GM23338 (cell line): ENCODE measurements at regions not wholly inside any gene's neighbourhood (a gene's known extent, or its start where the extent isn't known, plus 50 kb on each side); places are given as distances from the start of the nearest gene placed in this dataset.

Experiments
- ATAC-seq: fragments of 200-7000 bp; cut with Tn5 transposase; 3 replicates; pipeline ENCODE4 v1.9.1; 2020
- DNase-seq: peaks from one replicate; pipeline ENCODE4 v3.0.0-alpha.2; 2015; ENCODE audit warnings: low spot score
- H2AFZ ChIP-seq: fragments of 200-600 bp; sonication (generic); 2 replicates; pipeline ENCODE4 v1.8.0; 2016; ENCODE audit warnings: antibody characterized with exemption, mild to moderate bottlenecking, moderate library complexity
- H3F3A ChIP-seq: fragments of 200-600 bp; sonication (generic); replicated peaks from 2 replicates; pipeline ENCODE4 v1.8.0; 2017; ENCODE audit warnings: antibody characterized with exemption, mixed run types, low read depth
- H3K27ac ChIP-seq: fragments of 200-600 bp; sonication (generic); 2 replicates; pipeline ENCODE4 v1.6.1; 2016; ENCODE audit warnings: low read depth
- H3K27me3 ChIP-seq: fragments of 200-600 bp; sonication (generic); 2 replicates; pipeline ENCODE4 v1.8.0; 2016; ENCODE audit warnings: mild to moderate bottlenecking, mixed run types, moderate library complexity; ENCODE audit not compliant: insufficient read depth
- H3K36me3 ChIP-seq: fragments of 200-600 bp; sonication (generic); 2 replicates; pipeline ENCODE4 v1.8.0; 2016; ENCODE audit warnings: mild to moderate bottlenecking; ENCODE audit not compliant: insufficient read depth
- H3K4me1 ChIP-seq: fragments of 200-600 bp; sonication (generic); 2 replicates; pipeline ENCODE4 v1.8.0; 2016; ENCODE audit warnings: mild to moderate bottlenecking, moderate library complexity; ENCODE audit not compliant: insufficient read depth
- H3K4me2 ChIP-seq: fragments of 200-600 bp; sonication (generic); 2 replicates; pipeline ENCODE4 v1.7.1; 2017; ENCODE audit warnings: mixed run types
- H3K4me3 ChIP-seq: fragments of 200-600 bp; sonication (generic); 2 replicates; pipeline ENCODE4 v1.6.1; 2016; ENCODE audit warnings: mixed run types
- H3K79me2 ChIP-seq: fragments of 200-600 bp; sonication (generic); replicated peaks from 2 replicates; pipeline ENCODE4 v1.8.0; 2017; ENCODE audit warnings: mild to moderate bottlenecking; ENCODE audit not compliant: insufficient read depth
- H3K9me2 ChIP-seq: fragments of 200-600 bp; sonication (generic); 2 replicates; pipeline ENCODE4 v1.8.0; 2017; ENCODE audit not compliant: insufficient read depth
- H4K20me1 ChIP-seq: fragments of 200-600 bp; sonication (generic); replicated peaks from 2 replicates; pipeline ENCODE4 v1.8.0; 2017; ENCODE audit warnings: mild to moderate bottlenecking; ENCODE audit not compliant: insufficient read depth
- H3K27ac Mint-ChIP-seq: 2 replicates; pipeline ENCODE4 v1.8.0; 2020; ENCODE audit warnings: inconsistent platforms, mild to moderate bottlenecking, moderate library complexity, mixed read lengths
- H3K27me3 Mint-ChIP-seq: 3 replicates; pipeline ENCODE4 v1.8.0; 2022; ENCODE audit warnings: low read depth, mild to moderate bottlenecking, moderate library complexity, mixed read lengths, inconsistent platforms; ENCODE audit not compliant: insufficient read depth, poor library complexity
- H3K36me3 Mint-ChIP-seq: 3 replicates; pipeline ENCODE4 v1.8.0; 2021; ENCODE audit warnings: low read depth, mild to moderate bottlenecking, inconsistent platforms, moderate library complexity, mixed read lengths
- H3K4me1 Mint-ChIP-seq: 3 replicates; pipeline ENCODE4 v1.8.0; 2020; ENCODE audit warnings: mild to moderate bottlenecking, inconsistent platforms, mixed read lengths
- H3K4me3 Mint-ChIP-seq: 3 replicates; pipeline ENCODE4 v1.8.0; 2021; ENCODE audit warnings: moderate library complexity, mild to moderate bottlenecking, inconsistent platforms, mixed read lengths
- H3K9me3 Mint-ChIP-seq: 3 replicates; pipeline ENCODE4 v1.8.0; 2020; ENCODE audit warnings: moderate library complexity, mild to moderate bottlenecking, inconsistent platforms, mixed read lengths
- CREB1 ChIP-seq: fragments of 250-450 bp; sonication (Bioruptor Pico); IDR thresholded peaks from 2 replicates; pipeline ENCODE4 v1.5.0; 2020; ENCODE audit warnings: low read depth, mild to moderate bottlenecking, moderate library complexity
- EZH2 ChIP-seq: fragments of 200-600 bp; sonication (generic); IDR thresholded peaks from one replicate; pipeline ENCODE4 v1.8.0; 2017; ENCODE audit warnings: antibody characterized with exemption, mild to moderate bottlenecking, low read depth; ENCODE audit not compliant: unreplicated experiment
- EZH2phosphoT487 ChIP-seq: fragments of 200-600 bp; sonication (generic); IDR thresholded peaks from one replicate; pipeline ENCODE4 v1.8.1; 2018; ENCODE audit warnings: antibody characterized with exemption; ENCODE audit not compliant: unreplicated experiment
- JUNB ChIP-seq: IDR thresholded peaks from one replicate; pipeline ENCODE4 v1.6.1; 2016; ENCODE audit warnings: antibody characterized with exemption; ENCODE audit not compliant: unreplicated experiment
- NANOG ChIP-seq: IDR thresholded peaks from 2 replicates; pipeline ENCODE4 v1.6.1; 2016; ENCODE audit warnings: antibody characterized with exemption, borderline replicate concordance
- POLR2AphosphoS5 ChIP-seq: IDR thresholded peaks from 2 replicates; pipeline ENCODE4 v1.6.1; 2016; ENCODE audit warnings: antibody characterized with exemption, low read depth
- STAT1 ChIP-seq: IDR thresholded peaks from one replicate; pipeline ENCODE4 v1.6.1; 2016; ENCODE audit warnings: antibody characterized with exemption; ENCODE audit not compliant: unreplicated experiment
- ZNF114 ChIP-seq: fragments of 250-450 bp; sonication (Bioruptor Pico); IDR thresholded peaks from 2 replicates; pipeline ENCODE4 v1.5.0; 2020; ENCODE audit warnings: mild to moderate bottlenecking, moderate library complexity
- ZNF331 ChIP-seq: fragments of 250-450 bp; sonication (Bioruptor Pico); IDR thresholded peaks from 2 replicates; pipeline ENCODE4 v1.5.0; 2020; ENCODE audit warnings: low read depth, mild to moderate bottlenecking, moderate library complexity
- TF ChIP-seq, protein P1 (sequence below): fragments of 250-450 bp; sonication (Bioruptor Pico); IDR thresholded peaks from 2 replicates; pipeline ENCODE4 v1.5.0; 2020; ENCODE audit warnings: mild to moderate bottlenecking, moderate library complexity
- TF ChIP-seq, protein P2 (sequence below): IDR thresholded peaks from 2 replicates; pipeline ENCODE4 v1.6.1; 2016; ENCODE audit warnings: antibody characterized with exemption
- TF ChIP-seq, protein P3 (sequence below), 2 experiments: fragments of 200-600 bp in 1 of 2; sonication (generic) in 1 of 2; conservative IDR thresholded peaks; 2 replicates each; pipeline versions ENCODE4 v1.5.1 to v1.6.1; 2016 to 2017; ENCODE audit warnings: antibody characterized with exemption in 2 of 2, low read depth in 2 of 2, mild to moderate bottlenecking in 2 of 2, moderate library complexity in 1 of 2
- TF ChIP-seq, protein P4 (sequence below): IDR thresholded peaks from one replicate; pipeline ENCODE4 v1.6.1; 2018; ENCODE audit warnings: antibody characterized with exemption; ENCODE audit not compliant: unreplicated experiment

DNA sequence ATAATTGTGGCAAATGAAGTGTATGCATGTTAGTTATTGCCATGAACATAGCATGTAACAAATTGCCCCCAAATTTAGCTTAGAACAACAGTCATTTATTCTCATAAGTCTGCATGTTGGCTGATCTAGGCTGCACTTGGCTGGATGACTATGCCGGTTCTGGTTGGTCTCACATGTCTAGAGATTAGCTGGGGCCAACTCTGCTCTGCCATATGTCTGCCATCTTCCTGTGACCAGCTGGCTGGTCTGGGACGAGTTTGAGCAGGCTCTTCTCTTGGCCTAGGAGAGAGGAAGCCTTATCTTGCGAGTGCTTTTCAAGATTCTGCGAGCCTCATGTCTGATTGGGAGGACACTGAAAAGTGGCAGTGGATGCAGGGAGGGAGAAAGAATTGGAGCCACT is 198.3 kb upstream of the FAM78B start:
- no peak overlapping the region for H3K4me2 ChIP-seq
- H3K79me2 ChIP-seq, result no peaks in the 10 kb centered on the region
- no peaks in the 10 kb centered on the region for H3K4me1 ChIP-seq
- H4K20me1 ChIP-seq, result no peaks in the 10 kb centered on the region
- no peak overlapping the region for H2AFZ ChIP-seq
- no peak for DNase-seq
- H3K4me3 ChIP-seq, result no peak overlapping the region
- H3K9me3 Mint-ChIP-seq, result peaks cover 11% of the 10 kb centered on the region
- H3K27ac Mint-ChIP-seq, result no peak overlapping the region
- H3K27me3 Mint-ChIP-seq, result no peaks in the 10 kb centered on the region
- H3K36me3 Mint-ChIP-seq, result peaks cover 2% of the 10 kb centered on the region; the same call in 2 of the 3 replicates
- H3K4me3 Mint-ChIP-seq, result no peak overlapping the region
- H3K27ac ChIP-seq, result no peak overlapping the region
- no peak for TF ChIP-seq JUNB
- TF ChIP-seq, protein P1, sequence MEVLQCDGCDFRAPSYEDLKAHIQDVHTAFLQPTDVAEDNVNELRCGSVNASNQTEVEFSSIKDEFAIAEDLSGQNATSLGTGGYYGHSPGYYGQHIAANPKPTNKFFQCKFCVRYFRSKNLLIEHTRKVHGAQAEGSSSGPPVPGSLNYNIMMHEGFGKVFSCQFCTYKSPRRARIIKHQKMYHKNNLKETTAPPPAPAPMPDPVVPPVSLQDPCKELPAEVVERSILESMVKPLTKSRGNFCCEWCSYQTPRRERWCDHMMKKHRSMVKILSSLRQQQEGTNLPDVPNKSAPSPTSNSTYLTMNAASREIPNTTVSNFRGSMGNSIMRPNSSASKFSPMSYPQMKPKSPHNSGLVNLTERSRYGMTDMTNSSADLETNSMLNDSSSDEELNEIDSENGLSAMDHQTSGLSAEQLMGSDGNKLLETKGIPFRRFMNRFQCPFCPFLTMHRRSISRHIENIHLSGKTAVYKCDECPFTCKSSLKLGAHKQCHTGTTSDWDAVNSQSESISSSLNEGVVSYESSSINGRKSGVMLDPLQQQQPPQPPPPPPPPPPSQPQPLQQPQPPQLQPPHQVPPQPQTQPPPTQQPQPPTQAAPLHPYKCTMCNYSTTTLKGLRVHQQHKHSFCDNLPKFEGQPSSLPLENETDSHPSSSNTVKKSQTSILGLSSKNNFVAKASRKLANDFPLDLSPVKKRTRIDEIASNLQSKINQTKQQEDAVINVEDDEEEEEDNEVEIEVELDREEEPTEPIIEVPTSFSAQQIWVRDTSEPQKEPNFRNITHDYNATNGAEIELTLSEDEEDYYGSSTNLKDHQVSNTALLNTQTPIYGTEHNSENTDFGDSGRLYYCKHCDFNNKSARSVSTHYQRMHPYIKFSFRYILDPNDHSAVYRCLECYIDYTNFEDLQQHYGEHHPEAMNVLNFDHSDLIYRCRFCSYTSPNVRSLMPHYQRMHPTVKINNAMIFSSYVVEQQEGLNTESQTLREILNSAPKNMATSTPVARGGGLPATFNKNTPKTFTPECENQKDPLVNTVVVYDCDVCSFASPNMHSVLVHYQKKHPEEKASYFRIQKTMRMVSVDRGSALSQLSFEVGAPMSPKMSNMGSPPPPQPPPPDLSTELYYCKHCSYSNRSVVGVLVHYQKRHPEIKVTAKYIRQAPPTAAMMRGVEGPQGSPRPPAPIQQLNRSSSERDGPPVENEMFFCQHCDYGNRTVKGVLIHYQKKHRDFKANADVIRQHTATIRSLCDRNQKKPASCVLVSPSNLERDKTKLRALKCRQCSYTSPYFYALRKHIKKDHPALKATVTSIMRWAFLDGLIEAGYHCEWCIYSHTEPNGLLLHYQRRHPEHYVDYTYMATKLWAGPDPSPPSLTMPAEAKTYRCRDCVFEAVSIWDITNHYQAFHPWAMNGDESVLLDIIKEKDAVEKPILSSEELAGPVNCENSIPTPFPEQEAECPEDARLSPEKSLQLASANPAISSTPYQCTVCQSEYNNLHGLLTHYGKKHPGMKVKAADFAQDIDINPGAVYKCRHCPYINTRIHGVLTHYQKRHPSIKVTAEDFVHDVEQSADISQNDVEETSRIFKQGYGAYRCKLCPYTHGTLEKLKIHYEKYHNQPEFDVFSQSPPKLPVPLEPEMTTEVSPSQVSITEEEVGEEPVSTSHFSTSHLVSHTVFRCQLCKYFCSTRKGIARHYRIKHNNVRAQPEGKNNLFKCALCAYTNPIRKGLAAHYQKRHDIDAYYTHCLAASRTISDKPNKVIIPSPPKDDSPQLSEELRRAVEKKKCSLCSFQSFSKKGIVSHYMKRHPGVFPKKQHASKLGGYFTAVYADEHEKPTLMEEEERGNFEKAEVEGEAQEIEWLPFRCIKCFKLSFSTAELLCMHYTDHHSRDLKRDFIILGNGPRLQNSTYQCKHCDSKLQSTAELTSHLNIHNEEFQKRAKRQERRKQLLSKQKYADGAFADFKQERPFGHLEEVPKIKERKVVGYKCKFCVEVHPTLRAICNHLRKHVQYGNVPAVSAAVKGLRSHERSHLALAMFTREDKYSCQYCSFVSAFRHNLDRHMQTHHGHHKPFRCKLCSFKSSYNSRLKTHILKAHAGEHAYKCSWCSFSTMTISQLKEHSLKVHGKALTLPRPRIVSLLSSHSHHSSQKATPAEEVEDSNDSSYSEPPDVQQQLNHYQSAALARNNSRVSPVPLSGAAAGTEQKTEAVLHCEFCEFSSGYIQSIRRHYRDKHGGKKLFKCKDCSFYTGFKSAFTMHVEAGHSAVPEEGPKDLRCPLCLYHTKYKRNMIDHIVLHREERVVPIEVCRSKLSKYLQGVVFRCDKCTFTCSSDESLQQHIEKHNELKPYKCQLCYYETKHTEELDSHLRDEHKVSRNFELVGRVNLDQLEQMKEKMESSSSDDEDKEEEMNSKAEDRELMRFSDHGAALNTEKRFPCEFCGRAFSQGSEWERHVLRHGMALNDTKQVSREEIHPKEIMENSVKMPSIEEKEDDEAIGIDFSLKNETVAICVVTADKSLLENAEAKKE, result no peak
- TF ChIP-seq, protein P2, sequence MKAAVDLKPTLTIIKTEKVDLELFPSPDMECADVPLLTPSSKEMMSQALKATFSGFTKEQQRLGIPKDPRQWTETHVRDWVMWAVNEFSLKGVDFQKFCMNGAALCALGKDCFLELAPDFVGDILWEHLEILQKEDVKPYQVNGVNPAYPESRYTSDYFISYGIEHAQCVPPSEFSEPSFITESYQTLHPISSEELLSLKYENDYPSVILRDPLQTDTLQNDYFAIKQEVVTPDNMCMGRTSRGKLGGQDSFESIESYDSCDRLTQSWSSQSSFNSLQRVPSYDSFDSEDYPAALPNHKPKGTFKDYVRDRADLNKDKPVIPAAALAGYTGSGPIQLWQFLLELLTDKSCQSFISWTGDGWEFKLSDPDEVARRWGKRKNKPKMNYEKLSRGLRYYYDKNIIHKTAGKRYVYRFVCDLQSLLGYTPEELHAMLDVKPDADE, result no peak
- TF ChIP-seq EZH2phosphoT487, result no peak
- TF ChIP-seq, protein P3, sequence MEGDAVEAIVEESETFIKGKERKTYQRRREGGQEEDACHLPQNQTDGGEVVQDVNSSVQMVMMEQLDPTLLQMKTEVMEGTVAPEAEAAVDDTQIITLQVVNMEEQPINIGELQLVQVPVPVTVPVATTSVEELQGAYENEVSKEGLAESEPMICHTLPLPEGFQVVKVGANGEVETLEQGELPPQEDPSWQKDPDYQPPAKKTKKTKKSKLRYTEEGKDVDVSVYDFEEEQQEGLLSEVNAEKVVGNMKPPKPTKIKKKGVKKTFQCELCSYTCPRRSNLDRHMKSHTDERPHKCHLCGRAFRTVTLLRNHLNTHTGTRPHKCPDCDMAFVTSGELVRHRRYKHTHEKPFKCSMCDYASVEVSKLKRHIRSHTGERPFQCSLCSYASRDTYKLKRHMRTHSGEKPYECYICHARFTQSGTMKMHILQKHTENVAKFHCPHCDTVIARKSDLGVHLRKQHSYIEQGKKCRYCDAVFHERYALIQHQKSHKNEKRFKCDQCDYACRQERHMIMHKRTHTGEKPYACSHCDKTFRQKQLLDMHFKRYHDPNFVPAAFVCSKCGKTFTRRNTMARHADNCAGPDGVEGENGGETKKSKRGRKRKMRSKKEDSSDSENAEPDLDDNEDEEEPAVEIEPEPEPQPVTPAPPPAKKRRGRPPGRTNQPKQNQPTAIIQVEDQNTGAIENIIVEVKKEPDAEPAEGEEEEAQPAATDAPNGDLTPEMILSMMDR (conservative IDR thresholded peaks at IDR 0.05; ENCODE audit: low read depth in 2 of 2), result no peak
- no peak for TF ChIP-seq CREB1
- no peak for TF ChIP-seq NANOG
- TF ChIP-seq ZNF114 (CRISPR knock-in tag), result no peak
- TF ChIP-seq EZH2, result no peak
- no peak for TF ChIP-seq STAT1
- TF ChIP-seq, protein P4, sequence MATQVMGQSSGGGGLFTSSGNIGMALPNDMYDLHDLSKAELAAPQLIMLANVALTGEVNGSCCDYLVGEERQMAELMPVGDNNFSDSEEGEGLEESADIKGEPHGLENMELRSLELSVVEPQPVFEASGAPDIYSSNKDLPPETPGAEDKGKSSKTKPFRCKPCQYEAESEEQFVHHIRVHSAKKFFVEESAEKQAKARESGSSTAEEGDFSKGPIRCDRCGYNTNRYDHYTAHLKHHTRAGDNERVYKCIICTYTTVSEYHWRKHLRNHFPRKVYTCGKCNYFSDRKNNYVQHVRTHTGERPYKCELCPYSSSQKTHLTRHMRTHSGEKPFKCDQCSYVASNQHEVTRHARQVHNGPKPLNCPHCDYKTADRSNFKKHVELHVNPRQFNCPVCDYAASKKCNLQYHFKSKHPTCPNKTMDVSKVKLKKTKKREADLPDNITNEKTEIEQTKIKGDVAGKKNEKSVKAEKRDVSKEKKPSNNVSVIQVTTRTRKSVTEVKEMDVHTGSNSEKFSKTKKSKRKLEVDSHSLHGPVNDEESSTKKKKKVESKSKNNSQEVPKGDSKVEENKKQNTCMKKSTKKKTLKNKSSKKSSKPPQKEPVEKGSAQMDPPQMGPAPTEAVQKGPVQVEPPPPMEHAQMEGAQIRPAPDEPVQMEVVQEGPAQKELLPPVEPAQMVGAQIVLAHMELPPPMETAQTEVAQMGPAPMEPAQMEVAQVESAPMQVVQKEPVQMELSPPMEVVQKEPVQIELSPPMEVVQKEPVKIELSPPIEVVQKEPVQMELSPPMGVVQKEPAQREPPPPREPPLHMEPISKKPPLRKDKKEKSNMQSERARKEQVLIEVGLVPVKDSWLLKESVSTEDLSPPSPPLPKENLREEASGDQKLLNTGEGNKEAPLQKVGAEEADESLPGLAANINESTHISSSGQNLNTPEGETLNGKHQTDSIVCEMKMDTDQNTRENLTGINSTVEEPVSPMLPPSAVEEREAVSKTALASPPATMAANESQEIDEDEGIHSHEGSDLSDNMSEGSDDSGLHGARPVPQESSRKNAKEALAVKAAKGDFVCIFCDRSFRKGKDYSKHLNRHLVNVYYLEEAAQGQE, result no peak
- TF ChIP-seq POLR2AphosphoS5, result no peak
- no peak for TF ChIP-seq ZNF331 (CRISPR knock-in tag)
- H3K4me1 Mint-ChIP-seq, result no peaks in the 10 kb centered on the region
- no peaks in the 10 kb centered on the region for H3F3A ChIP-seq
- no peak for ATAC-seq
- no peaks in the 10 kb centered on the region for H3K36me3 ChIP-seq
- H3K9me2 ChIP-seq, result no peaks in the 10 kb centered on the region
- H3K27me3 ChIP-seq, result no peaks in the 10 kb centered on the region
